GM12878 (cell line): ENCODE measurements at regions not wholly inside any gene's neighbourhood (a gene's known extent, or its start where the extent isn't known, plus 50 kb on each side); places are given as distances from the start of the nearest gene placed in this dataset.
"Not testable (repeated sequence)": the region's sequence is repeated elsewhere in the genome, so short reads cannot be mapped to it uniquely, and the experiment has no call there.

Experiments used
- CEBPB ChIP-seq, 2 experiments: fragments of 150-350 bp in 1 of 2; IDR thresholded peaks; 2 replicates each; pipeline ENCODE4 v1.6.1; 2012 to 2014; ENCODE audit warnings: low read depth in 2 of 2, low read length in 2 of 2, borderline replicate concordance in 1 of 2, inconsistent platforms in 1 of 2
- EP300 ChIP-seq, 2 experiments: fragments of 150-350 bp in 1 of 2; IDR thresholded peaks; 2 replicates each; pipeline ENCODE4 v1.6.1; 2011 to 2012; ENCODE audit warnings: low read depth in 2 of 2, low read length in 2 of 2, borderline replicate concordance in 1 of 2, improper control_type of control experiment in 1 of 2, inconsistent platforms in 1 of 2; ENCODE audit not compliant: control insufficient read depth in 1 of 2
- FOXM1 ChIP-seq: IDR thresholded peaks from 2 replicates; pipeline ENCODE4 v1.6.1; 2012; ENCODE audit warnings: low read depth, mild to moderate bottlenecking, inconsistent platforms, low read length, moderate library complexity
- MAX ChIP-seq: IDR thresholded peaks from 2 replicates; pipeline ENCODE4 v1.6.1; 2012; ENCODE audit warnings: low read depth, low read length, improper control_type of control experiment
- PBX3 ChIP-seq: IDR thresholded peaks from 2 replicates; pipeline ENCODE4 v1.6.1; 2011; ENCODE audit warnings: mild to moderate bottlenecking, low read depth, low read length, moderate library complexity; ENCODE audit not compliant: insufficient replicate concordance
- POLR2AphosphoS5 ChIP-seq: IDR thresholded peaks from 2 replicates; pipeline ENCODE4 v1.6.1; 2011; ENCODE audit warnings: mild to moderate bottlenecking, low read length, inconsistent platforms
- SMAD1 ChIP-seq: fragments of 450-650 bp; IDR thresholded peaks from 2 replicates; pipeline ENCODE4 v1.6.1; 2018; ENCODE audit warnings: mild to moderate bottlenecking, low read depth; ENCODE audit not compliant: partially characterized antibody
- SMC3 ChIP-seq: IDR thresholded peaks from 2 replicates; pipeline ENCODE4 v1.6.1; 2011; ENCODE audit warnings: low read length, improper control_type of control experiment, borderline replicate concordance
- ZSCAN29 ChIP-seq: fragments of 450-650 bp; IDR thresholded peaks from 2 replicates; pipeline ENCODE4 v1.6.1; 2017; ENCODE audit warnings: mild to moderate bottlenecking, moderate library complexity
- TF ChIP-seq, protein P1 (sequence below), 3 experiments: IDR thresholded peaks in 2 of 3; conservative IDR thresholded peaks in 1 of 3; 2 replicates each; pipeline ENCODE4 v1.5.1; 2011; ENCODE audit warnings: low read depth in 3 of 3, low read length in 3 of 3, mild to moderate bottlenecking in 3 of 3, control low read depth in 2 of 3, moderate library complexity in 2 of 3, inconsistent platforms in 1 of 3, mixed read lengths in 1 of 3; ENCODE audit not compliant: control insufficient read depth in 2 of 3, insufficient read depth in 1 of 3; ENCODE audit errors: extremely low read depth in 1 of 3

GRCh38 chr1:232415481-232415880 lies 214.5 kb downstream of the SIPA1L2 start:
- not testable (repeated sequence) for TF ChIP-seq SMAD1; CEBPB (IDR thresholded peaks at IDR 0.05; ENCODE audit: borderline replicate concordance in 1 of 2, low read depth in 2 of 2, low read length in 2 of 2); FOXM1; PBX3; SMC3; ZSCAN29; POLR2AphosphoS5; MAX; EP300 (IDR thresholded peaks at IDR 0.05; ENCODE audit: borderline replicate concordance in 1 of 2, control insufficient read depth in 1 of 2, low read depth in 2 of 2, low read length in 2 of 2)
- TF ChIP-seq, protein P1, sequence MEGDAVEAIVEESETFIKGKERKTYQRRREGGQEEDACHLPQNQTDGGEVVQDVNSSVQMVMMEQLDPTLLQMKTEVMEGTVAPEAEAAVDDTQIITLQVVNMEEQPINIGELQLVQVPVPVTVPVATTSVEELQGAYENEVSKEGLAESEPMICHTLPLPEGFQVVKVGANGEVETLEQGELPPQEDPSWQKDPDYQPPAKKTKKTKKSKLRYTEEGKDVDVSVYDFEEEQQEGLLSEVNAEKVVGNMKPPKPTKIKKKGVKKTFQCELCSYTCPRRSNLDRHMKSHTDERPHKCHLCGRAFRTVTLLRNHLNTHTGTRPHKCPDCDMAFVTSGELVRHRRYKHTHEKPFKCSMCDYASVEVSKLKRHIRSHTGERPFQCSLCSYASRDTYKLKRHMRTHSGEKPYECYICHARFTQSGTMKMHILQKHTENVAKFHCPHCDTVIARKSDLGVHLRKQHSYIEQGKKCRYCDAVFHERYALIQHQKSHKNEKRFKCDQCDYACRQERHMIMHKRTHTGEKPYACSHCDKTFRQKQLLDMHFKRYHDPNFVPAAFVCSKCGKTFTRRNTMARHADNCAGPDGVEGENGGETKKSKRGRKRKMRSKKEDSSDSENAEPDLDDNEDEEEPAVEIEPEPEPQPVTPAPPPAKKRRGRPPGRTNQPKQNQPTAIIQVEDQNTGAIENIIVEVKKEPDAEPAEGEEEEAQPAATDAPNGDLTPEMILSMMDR (IDR thresholded peaks at IDR 0.05 in 2 of 3, conservative IDR thresholded peaks at IDR 0.05 in 1 of 3; ENCODE audit: control insufficient read depth in 2 of 3, extremely low read depth in 1 of 3, insufficient read depth in 1 of 3, low read depth in 3 of 3, low read length in 3 of 3), result not testable (repeated sequence)
